ENCODE measurements at regions not wholly inside any gene's neighbourhood (a gene's known extent, or its start where the extent isn't known, plus 50 kb on each side); places are given as distances from the start of the nearest gene placed in this dataset.

DNA sequence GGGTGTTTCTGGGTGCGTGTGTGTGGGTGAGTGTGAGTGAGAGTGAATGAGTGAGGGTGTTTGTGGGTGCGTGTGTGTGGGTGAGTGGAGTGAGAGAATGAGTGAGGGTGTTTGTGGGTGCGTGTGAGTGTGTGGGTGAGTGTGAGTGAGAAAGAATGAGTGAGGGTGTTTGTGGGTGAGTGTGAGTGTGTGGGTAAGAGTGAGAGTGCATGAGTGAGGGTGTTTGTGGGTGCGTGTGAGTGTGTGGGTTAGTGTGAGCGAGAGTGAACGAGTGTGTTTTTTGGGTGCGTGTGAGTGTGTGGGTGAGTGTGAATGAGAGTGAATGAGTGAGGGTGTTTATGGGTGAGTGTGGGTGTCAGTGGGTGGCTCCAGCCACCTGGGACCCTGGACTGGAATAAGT is 1676.1 kb upstream of the TENM3 start:
- DNase-seq (ENCODE audit: low spot score): no peak

DNA sequence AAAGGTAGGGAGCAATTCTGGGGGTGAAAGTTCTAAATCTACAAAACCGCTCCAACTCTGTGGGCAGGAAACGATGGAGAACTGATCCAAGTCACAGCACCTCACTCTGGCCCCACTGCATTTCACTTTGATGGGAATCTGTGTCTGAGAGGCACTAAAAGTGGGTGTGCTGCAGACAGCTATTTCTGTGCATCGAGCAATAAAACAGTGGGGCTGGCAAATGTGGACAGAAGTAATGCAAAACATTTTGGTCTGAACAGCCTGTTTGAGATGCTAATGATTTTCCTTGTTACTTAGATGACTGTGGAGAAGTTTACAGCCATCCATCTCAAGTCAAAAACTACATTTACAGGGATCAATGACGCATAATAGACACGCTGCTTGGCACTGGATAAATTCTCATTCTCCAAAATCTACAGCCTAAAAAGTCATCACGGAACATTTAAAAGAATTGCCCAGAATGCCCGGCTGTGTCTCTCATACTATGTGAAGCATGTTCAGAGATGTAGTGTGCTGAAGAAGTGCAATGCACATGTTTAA is 1671.6 kb upstream of the TENM3 start:
- DNase-seq (ENCODE audit: low spot score): no peak

DNA sequence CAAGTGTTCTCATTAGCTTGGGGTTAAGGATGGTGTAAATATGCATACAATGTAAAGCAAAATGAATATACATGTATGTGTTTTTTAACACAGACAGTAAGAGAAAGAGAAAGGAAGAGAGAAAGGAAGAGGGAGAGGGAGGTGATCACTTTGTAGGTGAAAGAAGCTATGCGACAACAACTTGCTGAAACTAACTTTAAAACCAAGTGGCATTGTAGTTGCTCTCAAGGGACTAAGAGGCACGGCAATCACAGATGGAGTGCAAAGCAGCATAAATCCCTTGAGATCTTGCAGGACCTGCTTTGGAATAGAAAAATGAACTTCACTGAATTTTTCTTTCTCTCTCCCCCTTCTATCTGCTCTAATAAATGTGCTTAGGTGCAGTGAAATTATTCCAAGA is 1665.0 kb upstream of the TENM3 start:
- DNase-seq (ENCODE audit: low spot score): no peak

DNA sequence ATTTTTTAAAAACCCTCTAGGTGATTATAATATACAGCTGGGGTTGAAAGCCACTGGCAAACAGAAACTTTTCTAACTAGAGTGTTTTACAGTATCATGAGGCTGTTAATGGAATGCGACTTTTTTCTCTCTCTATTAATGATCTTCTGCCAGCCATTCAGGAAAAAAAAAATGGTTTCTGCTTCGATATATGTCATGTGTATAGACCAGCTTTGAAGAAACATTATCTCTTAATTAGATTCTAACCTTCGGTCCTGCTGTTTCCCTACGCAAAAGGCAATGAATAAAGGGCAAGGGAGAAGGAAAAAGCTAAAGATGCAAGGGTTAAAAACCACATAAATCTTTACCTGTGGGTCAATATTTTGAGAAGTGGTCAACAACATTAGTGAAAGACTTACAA is 1662.1 kb upstream of the TENM3 start:
- no peak for DNase-seq (ENCODE audit: low spot score)

DNA sequence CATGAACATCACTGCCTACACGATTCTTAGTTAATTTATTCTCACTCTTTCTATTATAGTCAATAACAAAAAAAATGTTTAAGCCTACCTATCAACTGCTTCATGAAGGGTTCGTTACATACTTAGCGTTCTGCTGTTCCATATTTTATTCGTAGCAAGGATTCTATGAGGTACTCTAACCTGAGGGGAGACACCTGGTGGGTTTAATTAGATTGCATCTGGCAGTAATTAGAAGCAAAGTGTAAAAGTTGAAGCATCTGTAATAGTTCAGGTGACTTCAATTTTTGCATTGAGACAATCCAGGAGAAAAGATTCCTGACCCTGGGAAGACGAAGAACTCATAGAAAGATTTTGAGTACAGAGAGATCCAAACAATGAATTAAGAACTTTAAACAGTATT is 1655.8 kb upstream of the TENM3 start:
- DNase-seq (ENCODE audit: low spot score): no peak

DNA sequence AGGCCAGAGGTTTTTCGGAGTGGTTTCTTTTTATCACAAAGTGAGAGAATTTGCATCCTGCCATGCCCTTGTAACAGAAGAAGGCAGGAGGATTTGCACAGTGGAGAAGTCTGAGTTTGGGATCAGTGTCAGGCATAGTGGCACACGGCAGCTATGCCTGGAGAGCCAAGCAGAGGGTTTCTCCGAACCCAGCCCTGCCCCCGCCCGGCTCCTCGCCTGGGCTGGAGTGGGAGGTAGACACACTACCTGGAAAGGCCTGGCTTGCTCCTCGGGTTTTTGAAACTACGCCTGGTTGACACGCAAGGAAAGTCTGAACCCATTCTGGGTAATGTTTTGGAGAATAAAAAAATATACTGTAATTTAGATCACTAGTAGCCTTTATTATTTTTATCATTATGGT is 1653.6 kb upstream of the TENM3 start:
- no peak for DNase-seq (ENCODE audit: low spot score)

DNA sequence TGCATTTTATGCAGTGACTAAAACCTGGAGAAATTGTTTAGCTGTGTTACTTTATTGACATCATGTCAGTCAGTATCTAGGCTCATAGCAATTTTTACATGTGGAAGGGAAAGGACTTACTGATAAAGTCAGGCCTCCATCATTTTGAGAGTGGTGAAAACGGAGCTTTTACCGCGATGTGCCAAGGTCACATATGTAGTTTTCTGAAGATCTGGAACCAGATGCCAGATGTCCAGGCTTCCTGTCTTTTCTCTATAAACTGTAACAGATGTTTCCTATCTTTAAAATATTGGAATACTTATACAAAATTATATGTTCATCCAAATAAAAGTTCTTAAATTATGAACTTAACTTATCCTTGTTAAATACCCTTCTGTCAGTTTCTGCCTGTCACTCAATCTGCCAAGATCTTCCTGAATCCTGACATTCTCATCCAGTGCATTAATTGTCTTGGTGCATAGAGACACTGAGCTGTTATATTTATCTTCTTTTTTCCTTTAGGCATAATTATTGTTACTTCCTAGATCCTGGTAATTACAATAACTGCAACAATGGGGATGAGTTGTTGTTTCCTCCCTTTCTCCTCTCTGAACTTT is 1646.2 kb upstream of the TENM3 start:
- no peak for DNase-seq (ENCODE audit: low spot score)

GRCh38 chr4:180598281-180598680 is 1644.9 kb upstream of the TENM3 start:
- DNase-seq (ENCODE audit: low spot score): no peak

DNA sequence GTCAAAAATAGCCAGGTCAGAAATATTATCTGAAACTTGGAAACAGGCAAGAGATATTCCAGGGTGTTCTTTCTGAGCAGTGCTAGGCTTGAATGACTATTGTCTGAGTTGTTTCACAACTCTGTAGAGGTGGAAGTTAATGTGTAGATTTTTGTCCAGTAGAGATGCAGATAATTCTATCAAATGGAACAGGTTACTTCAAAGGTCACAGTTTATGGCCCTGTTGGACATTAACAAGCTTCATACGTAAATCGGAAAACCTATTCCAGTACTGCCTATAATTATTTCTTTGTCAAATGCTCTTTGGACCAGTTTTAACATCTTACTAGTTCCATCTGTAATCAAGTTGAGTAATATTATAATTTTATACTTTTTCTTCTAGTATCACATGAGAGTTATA is 1639.4 kb upstream of the TENM3 start:
- DNase-seq (ENCODE audit: low spot score): no peak

DNA sequence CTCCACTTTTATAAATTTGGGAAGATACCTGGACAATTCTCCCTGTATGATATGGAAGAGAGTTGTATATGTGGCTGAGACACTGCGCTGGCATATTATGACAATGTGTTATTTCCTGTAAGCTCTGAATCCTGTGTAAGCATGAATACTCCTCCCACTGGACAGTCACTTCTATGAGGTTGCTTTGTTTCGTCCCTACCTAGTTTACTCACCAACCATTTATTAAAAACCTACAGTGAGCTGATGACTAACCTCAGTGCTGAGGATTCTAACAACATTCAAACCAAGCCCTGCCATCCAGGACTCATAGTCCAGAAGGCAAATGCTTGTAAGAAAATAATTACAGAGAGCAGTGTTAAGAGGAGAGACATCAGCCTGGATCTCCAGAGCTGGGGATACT is 1632.9 kb upstream of the TENM3 start:
- no peak for DNase-seq (ENCODE audit: low spot score)

DNA sequence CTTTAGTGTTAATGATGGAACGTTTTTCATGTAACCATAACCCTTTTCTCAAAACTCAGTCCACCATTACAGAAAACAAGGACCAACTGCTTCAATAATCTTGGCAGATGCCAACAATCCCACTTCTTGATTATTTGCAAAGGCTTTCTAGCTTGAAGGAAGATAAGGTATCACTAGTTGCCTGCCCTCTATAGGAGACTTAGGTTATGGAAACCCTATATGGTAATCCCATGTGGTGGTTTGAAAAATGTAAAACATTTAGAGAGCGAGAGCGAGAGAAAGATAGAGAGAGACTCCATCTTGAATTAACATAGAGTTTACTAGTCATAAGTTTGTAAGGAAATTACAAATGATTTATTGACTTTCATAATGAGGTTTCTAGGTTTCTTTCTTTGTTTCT is 1627.5 kb upstream of the TENM3 start:
- no peak for DNase-seq (ENCODE audit: low spot score)

- no peak for DNase-seq (ENCODE audit: low spot score)
Measured at GRCh38 chr4:180617196-180617595, 1626.0 kb upstream of the TENM3 start.

GRCh38 chr4:180618396-180618795 is 1624.8 kb upstream of the TENM3 start:
- DNase-seq (ENCODE audit: low spot score): no peak

- DNase-seq (ENCODE audit: low spot score): no peak
Measured at GRCh38 chr4:180619440-180619839, 1623.8 kb upstream of the TENM3 start.

DNA sequence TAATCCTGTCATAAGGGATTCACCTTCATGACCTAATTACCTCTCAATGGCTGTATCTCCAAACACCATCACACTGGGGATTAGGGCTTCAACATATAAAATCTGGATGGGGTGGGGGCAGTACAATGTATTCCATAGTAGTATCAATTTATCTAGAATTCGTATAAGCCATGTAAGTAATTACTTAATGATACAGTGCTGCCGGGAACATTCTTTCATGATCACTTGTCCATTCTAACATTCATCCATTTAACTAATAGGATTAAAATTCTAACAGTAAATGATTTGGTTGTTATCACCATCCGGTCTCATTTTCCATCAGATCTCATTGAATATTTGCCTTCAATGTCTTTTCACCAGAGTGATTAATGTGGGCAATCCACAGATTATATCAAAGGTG is 1620.9 kb upstream of the TENM3 start:
- DNase-seq (ENCODE audit: low spot score): no peak

DNA sequence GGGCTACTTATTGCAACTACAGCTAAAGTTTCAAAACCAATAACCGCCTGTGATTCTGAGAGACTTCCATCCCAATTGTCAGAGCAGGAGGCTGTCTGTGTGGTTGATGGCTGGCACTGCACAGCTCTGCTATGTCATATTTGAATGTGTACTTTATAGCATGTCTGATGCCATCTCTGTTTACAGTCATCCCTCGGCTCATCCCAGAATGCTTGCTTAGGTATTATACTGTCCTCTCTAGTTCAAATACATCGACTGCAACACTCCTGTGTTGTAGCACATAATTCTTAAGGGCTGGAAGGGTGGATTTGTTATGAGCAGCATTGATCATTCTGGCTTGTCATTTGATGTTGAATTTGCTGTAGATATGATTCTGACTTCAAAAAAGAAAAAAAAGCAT is 1617.5 kb upstream of the TENM3 start:
- DNase-seq (ENCODE audit: low spot score): no peak

DNA sequence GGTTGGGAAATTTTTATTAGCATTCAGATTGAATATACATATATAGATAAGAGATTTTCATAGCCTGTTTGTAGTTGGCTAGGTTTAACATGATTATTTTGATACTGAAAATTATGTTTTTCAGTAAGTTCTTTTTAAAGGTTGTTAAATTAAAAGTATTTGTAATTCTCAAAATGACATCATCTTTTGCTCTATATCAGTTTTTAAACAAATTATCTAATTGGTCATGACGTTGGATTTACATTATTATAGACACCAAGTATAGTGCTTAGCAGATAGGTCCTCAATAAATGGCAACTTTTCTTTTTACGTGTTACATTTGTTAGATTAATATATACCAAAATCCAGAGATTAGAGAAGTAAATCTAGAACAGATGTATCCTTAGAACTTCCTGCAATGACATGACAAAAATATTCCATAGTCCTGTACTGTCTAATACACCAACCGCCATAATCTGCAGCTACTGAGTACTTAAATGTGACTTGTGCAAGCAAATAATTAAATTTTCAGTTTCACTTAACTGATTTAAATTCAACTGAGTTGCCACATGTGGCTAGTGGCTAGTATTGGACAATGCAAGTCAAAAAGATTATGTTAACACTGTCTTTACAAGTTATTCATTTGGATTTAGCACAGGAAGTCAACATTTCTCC is 1613.1 kb upstream of the TENM3 start:
- DNase-seq (ENCODE audit: low spot score): no peak

DNA sequence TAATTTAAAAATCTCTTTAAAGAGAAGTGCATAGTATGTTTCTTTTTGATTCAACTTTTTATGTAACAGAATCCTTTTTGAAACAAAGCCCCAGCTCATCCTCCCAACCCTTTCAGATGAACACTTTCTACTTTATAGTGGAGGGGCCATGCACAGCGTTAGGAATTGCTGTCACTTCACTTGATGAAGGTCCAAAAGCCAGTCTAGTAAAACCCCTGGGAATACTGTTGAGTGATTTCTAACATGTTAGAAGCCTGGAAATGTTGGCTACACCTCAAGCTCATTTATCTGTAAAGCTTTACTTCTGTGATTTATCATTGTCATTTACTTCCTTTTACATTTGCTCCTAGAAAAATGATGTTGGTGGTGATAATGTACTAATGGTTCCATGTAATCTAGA is 1608.9 kb upstream of the TENM3 start:
- no peak for DNase-seq (ENCODE audit: low spot score)

DNA sequence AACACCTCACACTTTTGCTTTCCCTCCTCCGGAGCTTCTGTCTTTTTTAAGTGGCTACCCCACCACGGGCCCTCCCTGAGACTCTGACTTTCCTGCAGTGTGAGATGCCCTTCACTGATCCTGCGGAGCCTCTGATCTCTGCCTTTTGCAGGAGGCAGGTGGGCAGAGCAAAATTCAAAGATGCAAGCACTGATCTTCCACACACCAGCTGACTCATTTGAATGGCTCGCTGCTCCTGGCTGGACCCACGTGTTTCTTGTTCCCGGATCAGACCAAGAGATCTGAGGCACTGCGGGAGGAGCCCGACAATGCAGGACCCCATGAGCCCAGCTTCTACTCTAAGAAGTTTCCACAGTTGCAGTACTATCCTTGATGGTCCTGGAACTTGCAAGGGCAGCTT is 1607.9 kb upstream of the TENM3 start:
- DNase-seq (ENCODE audit: low spot score): no peak

- no peak for DNase-seq (ENCODE audit: low spot score)
Measured at GRCh38 chr4:180636696-180637404, 1606.4 kb upstream of the TENM3 start.

DNA sequence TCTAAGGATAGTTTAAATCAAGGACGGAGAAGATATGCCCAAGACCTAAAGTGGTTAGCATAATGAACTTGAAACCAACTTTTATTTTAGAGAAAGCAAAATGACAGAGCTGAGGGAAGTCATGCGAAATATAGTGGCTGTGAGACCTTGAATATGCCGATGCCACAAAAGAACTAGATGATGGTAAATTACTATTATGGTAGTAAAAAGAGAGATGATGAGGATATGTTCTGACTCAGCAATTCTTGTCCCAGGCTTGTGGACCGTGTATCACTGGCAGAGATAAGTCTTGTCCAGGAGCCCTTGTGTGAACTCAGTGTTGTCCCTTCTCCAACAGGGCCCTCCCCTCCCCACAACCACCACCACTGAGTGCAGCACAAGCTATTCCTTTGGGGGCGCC is 1605.6 kb upstream of the TENM3 start:
- no peak for DNase-seq (ENCODE audit: low spot score)

GRCh38 chr4:180640193-180640592 is 1603.0 kb upstream of the TENM3 start:
- DNase-seq (ENCODE audit: low spot score): no peak

- no peak for DNase-seq (ENCODE audit: low spot score)
Measured at GRCh38 chr4:180641495-180641894, 1601.7 kb upstream of the TENM3 start.

All from germinal center (tissue), 1 donor.